Stimulated activated CD4-positive, alpha-beta T cell treated with anti-CD3 and anti-CD28 coated beads, Interleukin-4, amount 100 ng/mL, for 1 hour (primary cell): ENCODE measurements at regions not wholly inside any gene's neighbourhood (a gene's known extent, or its start where the extent isn't known, plus 50 kb on each side); places are given as distances from the start of the nearest gene placed in this dataset.

Experiments
- DNase-seq: peaks from one replicate; pipeline ENCODE4 v3.0.0-alpha.2; 2020

DNA sequence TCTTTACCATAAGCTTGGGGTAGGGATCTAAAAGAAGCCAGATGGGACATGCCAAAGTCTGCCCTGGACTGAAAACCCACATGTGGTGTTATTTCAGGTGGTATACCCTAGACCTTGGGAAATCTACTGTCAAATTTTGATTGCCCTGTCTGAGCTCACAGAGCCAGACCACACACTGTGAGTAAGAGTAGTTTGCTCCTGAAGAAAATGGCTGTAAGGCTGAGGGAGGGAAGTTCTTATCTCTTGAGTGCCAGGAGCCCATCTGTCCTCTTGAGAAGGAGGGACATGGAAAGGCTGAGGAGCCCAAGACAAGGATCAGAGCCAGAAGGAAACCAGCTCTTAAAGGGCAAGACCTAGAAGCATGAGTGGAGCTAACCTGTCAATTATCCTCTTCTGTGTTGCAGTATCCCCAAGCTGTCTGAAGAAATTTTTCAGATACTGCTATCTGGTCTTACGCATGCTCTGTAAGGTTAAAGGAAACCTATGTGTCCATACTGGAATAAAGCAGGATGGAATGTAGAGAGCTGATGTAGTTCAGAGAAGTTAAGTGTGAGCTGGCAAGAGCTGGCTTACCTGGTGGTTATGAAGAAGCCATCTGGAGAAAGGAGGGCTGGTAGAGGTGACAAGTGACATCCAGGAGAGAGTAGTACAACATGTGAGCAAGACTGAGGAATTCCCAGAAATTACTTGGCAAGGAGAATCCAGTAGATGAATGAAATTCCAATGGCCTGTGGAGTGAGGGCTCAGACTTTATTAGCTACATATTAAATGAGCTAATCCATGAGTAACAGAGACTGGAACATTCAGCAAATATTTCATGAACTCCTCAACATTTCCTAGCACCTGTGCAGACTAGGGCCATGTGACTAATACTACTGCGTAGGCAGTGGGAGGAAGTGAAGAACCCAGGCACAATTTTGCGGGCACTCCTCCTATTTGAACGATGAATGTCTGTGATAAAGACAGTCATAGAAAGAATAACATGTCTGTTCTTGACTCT, 389.1 kb upstream of the KIF2A start:
- no peak for DNase-seq

DNA sequence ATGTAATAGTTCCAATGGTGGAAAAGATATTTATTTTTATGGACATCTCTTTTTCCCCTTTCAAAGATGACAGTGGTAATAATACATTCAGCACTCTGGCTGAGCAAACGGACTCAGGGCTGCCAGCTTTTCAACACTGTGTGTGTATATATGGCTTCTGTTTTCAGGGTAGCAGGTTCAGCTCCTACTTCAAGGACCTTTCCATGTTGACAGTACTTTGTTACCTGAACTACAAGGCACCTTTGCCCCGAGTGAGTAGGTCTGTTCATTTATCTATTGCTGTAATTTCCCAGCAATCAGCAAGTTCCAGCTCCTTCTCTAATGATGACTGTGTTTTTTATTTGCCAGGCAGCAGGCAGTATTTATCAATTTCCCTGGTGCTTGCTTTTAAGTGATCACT, 387.4 kb upstream of the KIF2A start:
- no peak for DNase-seq

DNA sequence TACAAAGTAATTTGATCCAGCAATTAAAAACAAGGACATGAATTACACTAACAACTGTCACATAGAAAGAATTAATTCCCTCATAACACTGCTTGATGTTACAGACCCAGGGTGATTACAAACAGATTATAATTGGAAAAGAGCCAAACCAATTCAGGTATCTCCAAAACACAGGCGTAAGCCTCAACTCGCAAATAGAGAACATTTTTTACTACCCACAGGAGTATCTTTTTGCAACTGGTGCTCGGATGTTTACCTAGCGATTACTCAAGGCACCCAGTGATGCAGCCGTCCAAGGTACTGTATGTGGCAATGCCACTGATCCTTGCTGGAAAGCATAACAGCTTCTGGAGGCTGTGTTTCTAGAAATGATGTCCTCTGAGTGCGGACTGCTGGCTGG, 386.1 kb upstream of the KIF2A start:
- DNase-seq = no peak

DNA sequence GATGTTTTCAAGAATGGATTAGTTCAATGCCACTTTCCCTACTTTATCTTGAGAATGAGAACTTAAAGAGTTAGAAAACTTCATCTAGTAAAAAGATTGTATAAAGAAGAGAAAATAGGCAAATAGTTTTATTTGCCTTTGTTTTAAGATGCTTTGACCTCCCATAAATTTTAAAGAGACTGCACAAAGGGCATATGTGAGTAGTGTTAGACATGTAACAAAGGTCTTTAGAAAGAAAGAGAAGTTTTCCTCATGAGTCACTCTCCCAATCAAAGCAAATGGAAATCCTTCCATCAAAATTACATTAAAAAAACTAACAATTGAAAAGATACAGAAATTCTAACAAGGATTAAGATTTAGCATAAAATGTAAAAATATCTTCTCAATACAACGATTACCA, 381.8 kb upstream of the KIF2A start:
- no peak for DNase-seq

- DNase-seq = no peak
Measured at GRCh38 chr5:61926911-61927310, 379.1 kb upstream of the KIF2A start.

DNA sequence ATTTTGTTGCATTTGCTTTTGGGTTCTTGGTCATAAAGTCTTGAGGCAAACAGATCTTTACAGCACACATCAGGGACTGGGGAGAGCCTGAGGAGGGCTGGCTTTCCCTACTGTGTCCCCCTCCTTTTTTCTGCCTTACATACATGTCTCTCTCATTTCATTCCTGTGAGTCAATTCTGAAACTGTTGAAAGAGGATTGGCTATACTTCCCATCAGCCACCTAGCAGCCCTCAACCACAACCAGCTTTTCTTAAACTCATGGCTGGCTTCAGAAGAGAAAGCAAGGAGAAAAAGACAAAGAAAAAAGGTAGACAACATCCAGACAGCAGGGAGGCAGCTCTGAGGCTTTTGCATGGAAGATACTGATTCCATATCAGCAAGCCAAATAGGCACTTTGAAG, 374.8 kb upstream of the KIF2A start:
- no peak for DNase-seq

GRCh38 chr5:61933787-61934626, 372.0 kb upstream of the KIF2A start:
- no peak for DNase-seq

DNA sequence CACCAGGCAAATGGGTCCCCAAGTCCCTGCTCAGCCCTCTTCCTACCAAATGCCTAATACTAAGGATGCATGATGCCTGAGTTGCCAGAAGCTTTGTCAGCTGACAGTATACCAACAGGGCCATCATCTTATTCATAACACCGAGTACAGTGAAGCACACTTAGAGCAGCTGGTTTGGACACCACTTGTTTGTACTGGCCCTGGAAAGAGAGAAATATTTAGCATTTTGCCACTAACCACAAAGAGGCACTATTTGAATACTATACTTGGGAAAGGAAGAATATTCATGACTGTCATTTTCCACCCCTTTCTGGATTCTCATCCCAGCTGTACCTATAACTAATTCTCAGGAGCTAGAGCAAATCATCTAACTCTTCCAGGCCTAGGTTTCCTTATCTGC, 364.4 kb upstream of the KIF2A start:
- DNase-seq = no peak

- no peak for DNase-seq
Measured at GRCh38 chr5:61942462-61943049, 363.4 kb upstream of the KIF2A start.

DNA sequence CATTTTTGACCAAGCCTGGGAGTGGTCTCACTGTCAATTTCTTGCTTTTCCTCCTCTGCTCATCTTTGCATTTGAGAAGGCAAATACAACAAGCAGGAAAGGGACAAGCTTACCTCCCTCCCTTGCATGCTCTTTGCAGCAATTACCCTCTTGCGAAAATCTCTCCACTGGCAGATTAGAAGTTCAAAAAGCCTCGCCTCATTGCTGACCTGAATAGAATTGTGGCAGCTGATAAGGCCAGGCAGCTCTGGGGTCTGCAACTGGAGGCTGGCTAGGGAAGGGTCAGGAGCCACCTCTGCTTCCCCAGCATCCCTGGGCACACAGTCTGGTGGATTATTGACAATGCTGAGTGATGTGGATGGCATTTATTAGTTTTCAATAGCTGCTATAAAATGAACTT, 362.3 kb upstream of the KIF2A start:
- DNase-seq = no peak

- DNase-seq = no peak
Measured at GRCh38 chr5:61948151-61948550, 357.9 kb upstream of the KIF2A start.

GRCh38 chr5:61949054-61949678, 356.8 kb upstream of the KIF2A start:
- no peak for DNase-seq

- no peak for DNase-seq
Measured at GRCh38 chr5:61949679-61950435, 356.1 kb upstream of the KIF2A start.

GRCh38 chr5:61951295-61951694, 354.7 kb upstream of the KIF2A start:
- DNase-seq = no peak

DNA sequence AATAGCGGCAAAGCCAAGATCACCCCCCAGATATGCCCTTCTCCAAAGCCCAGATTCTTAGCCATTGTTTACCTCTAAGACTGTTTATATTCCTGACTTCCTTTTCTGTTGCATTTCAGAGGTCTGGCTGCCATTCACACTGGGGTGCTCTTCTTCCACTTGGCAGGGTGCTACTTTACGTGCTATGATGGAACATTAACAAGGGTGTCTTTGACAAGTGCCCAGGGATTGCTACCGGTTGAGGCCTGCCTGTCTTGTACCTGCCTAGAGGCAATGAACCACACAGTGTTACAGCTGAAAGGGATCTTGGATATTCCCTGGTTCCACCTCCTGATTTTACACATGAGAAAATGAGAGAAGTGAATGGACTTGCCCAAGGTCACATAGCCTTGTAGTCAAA, 352.1 kb upstream of the KIF2A start:
- no peak for DNase-seq

- no peak for DNase-seq
Measured at GRCh38 chr5:61964201-61964600, 341.8 kb upstream of the KIF2A start.

- no peak for DNase-seq
Measured at GRCh38 chr5:61965069-61965468, 340.9 kb upstream of the KIF2A start.

- no peak for DNase-seq
Measured at GRCh38 chr5:61965490-61965889, 340.5 kb upstream of the KIF2A start.

DNA sequence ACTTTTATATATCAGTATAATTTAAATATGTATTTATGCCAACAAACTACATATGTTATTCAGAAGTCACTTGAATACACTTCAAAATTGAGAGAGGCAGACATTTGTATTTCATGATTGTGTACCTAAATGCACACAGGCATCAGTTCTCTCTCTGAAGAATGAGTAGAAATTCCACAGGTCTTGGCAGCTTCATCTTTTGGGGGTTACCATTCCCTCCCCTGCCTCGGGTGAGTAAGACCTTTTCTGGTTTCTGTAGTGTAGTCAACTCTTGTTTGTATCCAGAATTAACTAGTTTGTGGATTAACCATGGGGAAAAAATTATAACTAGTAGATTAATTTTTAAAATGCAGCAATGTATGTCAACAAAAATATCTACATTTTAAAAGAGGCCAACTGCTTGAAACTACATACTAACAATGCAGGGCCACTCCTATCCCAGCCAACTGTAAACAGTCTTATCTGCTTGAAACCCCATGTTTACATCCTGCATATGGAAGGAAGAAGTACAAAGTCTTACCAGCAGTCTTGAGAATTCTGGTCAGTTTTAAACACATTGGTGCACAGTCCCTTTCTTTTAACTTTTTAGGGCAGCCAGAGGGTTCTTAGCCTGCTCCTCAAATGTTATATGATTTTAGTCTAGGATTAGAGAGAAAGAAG, 339.6 kb upstream of the KIF2A start:
- DNase-seq = no peak

DNA sequence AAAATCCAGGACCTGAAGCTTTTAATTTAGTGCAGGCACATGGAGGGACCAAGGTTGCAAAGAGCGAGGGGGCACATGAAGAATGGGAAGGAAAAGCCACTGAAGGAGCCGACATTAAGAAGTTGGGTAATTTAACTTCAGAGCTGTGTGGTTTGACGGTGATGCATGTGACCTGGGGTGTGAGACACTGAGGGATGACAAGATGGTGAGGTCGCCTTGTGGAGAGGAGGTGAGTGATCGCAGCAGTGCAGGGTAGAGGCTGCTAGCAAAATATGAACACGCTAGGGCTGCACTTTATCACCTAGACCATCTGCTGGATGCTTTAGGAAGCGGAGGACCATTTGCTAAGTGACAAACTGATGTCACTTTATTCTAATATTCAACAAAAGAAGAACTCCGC, 339.0 kb upstream of the KIF2A start:
- no peak for DNase-seq

DNA sequence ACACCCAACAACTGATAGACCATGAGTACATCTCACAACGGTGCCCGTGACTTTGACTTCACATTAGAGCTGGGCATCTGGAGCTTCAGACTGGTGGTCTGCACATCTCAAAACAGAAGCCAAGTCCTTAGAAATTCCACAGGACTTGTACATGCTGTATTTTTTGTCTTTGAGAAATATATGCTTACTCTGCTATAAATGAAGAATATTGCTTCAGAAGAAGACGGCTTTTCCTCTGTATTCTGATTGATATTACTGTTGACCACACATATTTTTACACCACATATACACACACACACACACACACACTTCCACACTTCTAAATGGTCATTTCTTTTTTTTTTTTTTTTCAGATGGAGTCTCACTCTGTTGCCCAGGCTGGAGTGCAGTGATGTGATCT, 338.3 kb upstream of the KIF2A start:
- DNase-seq = no peak

DNA sequence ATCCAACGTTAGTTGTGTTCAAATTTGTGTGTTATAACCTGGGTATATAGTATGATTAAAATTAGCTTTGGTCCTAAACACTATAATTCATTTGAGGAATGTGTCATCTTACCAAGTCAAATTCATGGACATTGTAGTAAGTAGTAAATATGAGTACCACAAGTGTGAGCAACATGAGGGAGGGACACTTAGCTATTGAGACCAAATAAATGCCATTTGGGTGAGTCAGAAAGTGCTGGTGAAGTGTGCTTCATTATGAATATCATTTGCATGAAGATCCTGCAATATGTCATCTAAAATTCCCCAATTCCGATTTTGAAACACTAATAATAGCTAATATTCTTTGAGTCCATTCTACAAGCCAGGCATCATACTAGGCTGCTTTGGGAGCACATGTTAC, 336.7 kb upstream of the KIF2A start:
- no peak for DNase-seq
